ENCODE measurements at regions not wholly inside any gene's neighbourhood (a gene's known extent, or its start where the extent isn't known, plus 50 kb on each side); places are given as distances from the start of the nearest gene placed in this dataset.

DNA sequence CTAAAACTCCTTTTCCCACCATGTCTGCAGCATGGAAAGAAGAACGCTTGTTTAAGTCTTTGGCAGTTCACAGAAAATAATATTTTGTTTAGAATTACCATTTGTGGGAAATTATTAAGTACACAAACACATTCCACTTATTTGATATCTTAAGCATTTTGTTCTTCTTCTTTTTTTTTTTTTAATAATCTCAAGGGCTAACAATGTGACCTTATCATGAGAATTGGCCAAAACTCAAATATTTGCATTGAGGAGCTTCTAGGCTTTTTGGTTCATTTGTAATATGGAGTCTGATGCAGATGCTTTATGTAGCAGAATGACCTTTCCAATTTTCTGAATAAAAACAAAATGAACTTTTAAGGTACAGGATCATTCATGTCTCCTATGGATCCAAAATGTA lies 555.0 kb downstream of the ZEB2 start:
- H3K4me3 ChIP-seq, result no peak overlapping the region
- H3K9ac ChIP-seq (ENCODE audit: insufficient read depth in 1 of 2, low read depth in 2 of 2, low read length in 2 of 2), result no peak overlapping the region
- in situ Hi-C loops (cut with MboI) (no loop called here), intact Hi-C loops (cut with micrococcal nuclease) (no loop called here)
- ChIA-PET CTCF (ENCODE audit: low intra/inter-chr PET ratio) (no interaction called here), POLR2A (no interaction called here)
- no peak for ATAC-seq
- H3K27me3 ChIP-seq (ENCODE audit: control insufficient read depth in 2 of 2, insufficient read depth in 2 of 2, low read length in 2 of 2), result no peaks in the 10 kb centered on the region; a peak in 1 of 5 replicates
- no peak overlapping the region for H2AFZ ChIP-seq (ENCODE audit: low read depth, low read length)
- WGBS (ENCODE audit: insufficient coverage, low coverage, missing lambda C conversion rate), result 6% methylated on average over 1 of the region's 1 CpG
- H3K9me3 ChIP-seq (replicated peaks; ENCODE audit: control insufficient read depth, insufficient read depth, low read depth, low read length), result no peaks in the 10 kb centered on the region
- H3K36me3 ChIP-seq (ENCODE audit: control insufficient read depth, insufficient read depth, low read length), result no peaks in the 10 kb centered on the region
- H3K4me1 ChIP-seq (replicated peaks in 1 of 2; ENCODE audit: control insufficient read depth in 2 of 2, insufficient read depth in 2 of 2, low read length in 2 of 2), result no peaks in the 10 kb centered on the region
- H3K27ac ChIP-seq (ENCODE audit: extremely low read depth, low read depth, low read length), result no peak overlapping the region
- H3K79me2 ChIP-seq (ENCODE audit: control insufficient read depth, insufficient read depth, low read length), result no peaks in the 10 kb centered on the region
- H3K4me2 ChIP-seq (ENCODE audit: insufficient read depth, low read length), result no peak overlapping the region
- FAIRE-seq, result no peak
- no peaks in the 10 kb centered on the region for H4K20me1 ChIP-seq (replicated peaks; ENCODE audit: control insufficient read depth, insufficient read depth, low read length)
- no peaks in the 10 kb centered on the region for H3K9me1 ChIP-seq (ENCODE audit: control insufficient read depth, insufficient read depth, low read length)
- no TSS peak for BruUV-seq (replicated peaks)
- no peak for DNase-seq (ENCODE audit: extremely low read depth in 1 of 4, low spot score in 3 of 4)
- TF ChIP-seq PRPF4 (IDR thresholded peaks at IDR 0.05; ENCODE audit: insufficient read depth, low read depth, low read length, poor library complexity, severe bottlenecking) (no peak), L3MBTL2 (IDR thresholded peaks at IDR 0.05) (no peak), THRA (IDR thresholded peaks at IDR 0.05) (no peak), IRF2 (CRISPR knock-in tag; IDR thresholded peaks at IDR 0.05) (no peak), HMG20B (CRISPR knock-in tag; IDR thresholded peaks at IDR 0.05) (no peak), CHCHD3 (CRISPR knock-in tag; IDR thresholded peaks at IDR 0.05) (no peak), ZNF165 (CRISPR knock-in tag; IDR thresholded peaks at IDR 0.05; ENCODE audit: borderline replicate concordance) (no peak), ZBTB2 (IDR thresholded peaks at IDR 0.05) (no peak), ZKSCAN1 (IDR thresholded peaks at IDR 0.05; ENCODE audit: low read depth, low read length) (no peak), ZMIZ1 (IDR thresholded peaks at IDR 0.05; ENCODE audit: low read depth in 2 of 2, low read length in 2 of 2) (no peak), MCM2 (IDR thresholded peaks at IDR 0.05; ENCODE audit: low read depth) (no peak), FUS (optimal IDR thresholded peaks at IDR 0.05; ENCODE audit: low read depth, low read length) (no peak)
- TF ChIP-seq, protein P1, sequence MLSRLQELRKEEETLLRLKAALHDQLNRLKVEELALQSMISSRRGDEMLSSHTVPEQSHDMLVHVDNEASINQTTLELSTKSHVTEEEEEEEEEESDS (CRISPR knock-in tag; IDR thresholded peaks at IDR 0.05), result no peak
